DND-41 (cell line): ENCODE measurements at regions not wholly inside any gene's neighbourhood (a gene's known extent, or its start where the extent isn't known, plus 50 kb on each side); places are given as distances from the start of the nearest gene placed in this dataset.

Source experiments
- CTCF ChIP-seq: IDR thresholded peaks from 2 replicates; pipeline ENCODE4 v1.5.1; 2012; ENCODE audit warnings: borderline replicate concordance, low read length, moderate library complexity, mild to moderate bottlenecking; ENCODE audit not compliant: poor library complexity, severe bottlenecking; ENCODE audit errors: extremely low read depth
- EZH2 ChIP-seq: IDR thresholded peaks from 3 replicates; pipeline ENCODE4 v1.6.1; 2012; ENCODE audit warnings: borderline replicate concordance, low read depth, mild to moderate bottlenecking, moderate library complexity, low read length, inconsistent platforms; ENCODE audit not compliant: severe bottlenecking

- TF ChIP-seq CTCF (no peak), EZH2 (no peak)
Measured at GRCh38 chr10:121375172-121375571, 223.1 kb downstream of the FGFR2 start.
